ENCODE measurements at regions not wholly inside any gene's neighbourhood (a gene's known extent, or its start where the extent isn't known, plus 50 kb on each side); places are given as distances from the start of the nearest gene placed in this dataset.

DNA sequence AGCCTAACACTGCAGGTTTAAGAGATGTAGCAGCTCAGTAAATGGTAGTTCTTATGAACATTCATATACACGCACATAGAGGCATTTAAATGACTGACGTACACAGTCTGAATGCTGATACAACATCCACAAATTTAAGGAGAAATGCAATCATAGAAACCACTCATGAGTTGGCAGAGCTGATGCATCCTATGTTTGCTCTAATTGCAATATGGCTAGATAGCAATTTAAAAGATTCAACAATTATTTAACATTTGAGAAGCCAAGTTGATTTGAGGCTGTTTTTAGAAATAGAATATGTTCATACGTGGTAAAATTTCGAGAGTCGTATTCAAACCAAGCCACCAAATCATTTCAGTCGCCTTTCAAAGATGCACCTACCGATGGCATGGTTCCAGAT lies 135.6 kb downstream of the PFKFB3 start:
- H3K4me3 ChIP-seq (replicated peaks in 1 of 2; ENCODE audit: low read depth in 2 of 2, low read length in 2 of 2) = no peak overlapping the region
- no peak for DNase-seq (ENCODE audit: low read depth in 2 of 2)
- TF ChIP-seq CTCF (IDR thresholded peaks at IDR 0.05; ENCODE audit: low read depth, low read length) = no peak

DNA sequence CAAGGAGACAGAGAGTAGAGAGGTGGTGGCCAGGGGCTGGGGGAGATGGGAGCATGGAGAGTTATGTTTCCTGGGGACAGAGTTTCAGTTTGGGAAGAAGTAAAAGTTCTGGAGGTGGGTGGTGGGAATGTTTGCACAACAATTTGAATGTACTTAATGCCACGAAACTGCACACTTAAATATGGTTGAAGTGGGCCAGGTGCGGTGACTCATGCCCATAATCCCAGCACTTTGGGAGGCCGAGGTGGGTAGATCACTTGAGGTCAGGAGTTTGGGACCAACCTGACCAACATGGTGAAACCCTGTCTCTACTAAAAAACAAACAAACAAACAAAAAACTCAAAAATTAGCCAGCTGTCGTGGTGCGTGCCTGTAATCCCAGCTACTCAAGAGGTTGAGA lies 137.2 kb downstream of the PFKFB3 start:
- no peak overlapping the region for H3K4me3 ChIP-seq (replicated peaks in 1 of 2; ENCODE audit: low read depth in 2 of 2, low read length in 2 of 2)
- no peak for TF ChIP-seq CTCF (IDR thresholded peaks at IDR 0.05; ENCODE audit: low read depth, low read length)
- DNase-seq (ENCODE audit: low read depth in 2 of 2) = no peak

DNA sequence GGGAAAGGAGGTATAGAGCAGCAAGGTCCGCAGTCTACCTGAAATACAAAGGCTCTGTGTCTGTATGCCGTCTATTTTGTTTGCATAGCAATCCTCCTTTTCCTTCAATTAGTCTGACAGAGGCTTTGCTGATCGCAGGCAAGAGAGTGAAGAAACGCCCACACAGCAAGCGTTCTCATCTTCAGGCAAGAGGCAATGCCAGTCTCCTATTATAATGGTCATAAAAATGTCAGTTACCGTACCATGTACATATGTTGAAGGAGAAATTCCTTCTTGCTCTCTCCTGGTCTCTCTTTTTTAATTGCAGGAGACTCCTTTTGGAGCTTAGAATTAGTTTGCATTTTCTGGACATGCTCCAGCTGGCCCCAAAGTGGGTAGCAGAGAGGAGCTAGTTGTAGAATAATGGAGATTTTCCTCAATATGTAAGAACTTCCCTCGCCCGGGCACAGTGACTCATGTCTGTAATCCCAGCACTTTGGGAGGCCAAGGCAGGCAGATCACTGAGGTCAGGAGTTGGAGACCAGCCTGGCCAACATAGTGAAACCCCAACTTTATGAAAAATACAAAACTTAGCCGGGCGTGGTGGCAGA lies 139.5 kb downstream of the PFKFB3 start:
- TF ChIP-seq CTCF (IDR thresholded peaks at IDR 0.05; ENCODE audit: low read depth, low read length) = no peak
- no peak for DNase-seq (ENCODE audit: low read depth in 2 of 2)
- no peak overlapping the region for H3K4me3 ChIP-seq (replicated peaks in 1 of 2; ENCODE audit: low read depth in 2 of 2, low read length in 2 of 2)

DNA sequence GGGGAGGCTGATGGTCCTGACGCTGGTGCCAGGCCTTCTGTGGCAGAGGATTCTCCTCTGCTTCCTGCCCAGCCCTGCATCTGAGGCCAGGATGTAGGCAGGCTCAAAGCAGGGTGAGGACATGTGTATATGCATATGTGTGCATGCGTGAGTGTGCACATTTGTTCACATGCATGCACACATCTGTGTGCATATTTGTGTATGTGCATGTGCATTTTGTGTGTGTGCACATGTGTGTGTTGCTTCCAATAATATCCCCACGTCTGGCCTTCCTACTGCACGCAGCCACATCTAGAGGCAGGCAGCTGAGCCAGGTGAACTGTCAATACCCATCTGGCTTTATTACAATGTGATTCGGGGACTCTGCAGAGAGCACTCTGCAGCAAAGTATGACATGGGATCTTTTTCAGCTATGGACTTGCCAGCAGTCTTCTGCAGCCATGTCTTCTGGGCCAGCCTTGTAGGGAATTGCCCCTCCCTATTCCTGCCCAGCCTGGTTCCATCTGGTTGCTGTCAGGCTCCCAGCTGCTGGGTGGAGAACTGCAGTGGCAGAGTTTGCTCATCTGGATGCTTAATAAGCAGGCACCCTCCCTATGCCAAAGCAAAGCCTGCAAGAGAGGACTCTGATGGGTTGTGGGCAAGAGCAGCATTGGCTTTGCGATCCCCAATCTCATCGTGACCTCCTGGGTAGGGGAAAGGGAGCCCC lies 140.7 kb downstream of the PFKFB3 start:
- no peak for TF ChIP-seq CTCF (IDR thresholded peaks at IDR 0.05; ENCODE audit: low read depth, low read length)
- no peak for DNase-seq (ENCODE audit: low read depth in 2 of 2)
- no peak overlapping the region for H3K4me3 ChIP-seq (replicated peaks in 1 of 2; ENCODE audit: low read depth in 2 of 2, low read length in 2 of 2)

DNA sequence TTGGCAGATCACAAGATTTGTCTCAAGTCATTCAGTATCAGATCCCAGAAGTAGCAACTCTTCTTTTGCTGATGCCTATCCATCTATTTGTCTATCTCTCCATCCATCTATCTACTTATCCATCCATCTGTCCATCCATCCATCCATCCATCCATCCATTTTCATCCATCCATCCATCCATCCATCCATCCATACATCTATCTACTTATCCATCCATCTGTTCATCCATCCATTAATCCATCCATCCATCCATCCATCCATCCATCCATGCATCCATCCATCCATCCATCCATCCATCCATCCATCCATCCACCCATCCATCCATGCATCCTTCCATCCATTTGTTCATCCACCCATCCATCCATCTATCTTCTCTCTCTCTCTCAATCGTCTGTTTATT lies 142.7 kb downstream of the PFKFB3 start:
- H3K4me3 ChIP-seq (replicated peaks in 1 of 2; ENCODE audit: low read depth in 2 of 2, low read length in 2 of 2) = no peak overlapping the region
- no peak for DNase-seq (ENCODE audit: low read depth in 2 of 2)
- TF ChIP-seq CTCF (IDR thresholded peaks at IDR 0.05; ENCODE audit: low read depth, low read length) = no peak

- TF ChIP-seq CTCF (IDR thresholded peaks at IDR 0.05; ENCODE audit: low read depth, low read length) = no peak
- no peak for DNase-seq (ENCODE audit: low read depth in 2 of 2)
- H3K4me3 ChIP-seq (replicated peaks in 1 of 2; ENCODE audit: low read depth in 2 of 2, low read length in 2 of 2) = no peak overlapping the region
Observed at GRCh38 chr10:6346631-6347030, 143.9 kb downstream of the PFKFB3 start.
